ENCODE measurements at regions not wholly inside any gene's neighbourhood (a gene's known extent, or its start where the extent isn't known, plus 50 kb on each side); places are given as distances from the start of the nearest gene placed in this dataset.

- TF ChIP-seq CTCF (conservative IDR thresholded peaks at IDR 0.05) (no peak), EZH2 (IDR thresholded peaks at IDR 0.05; ENCODE audit: low read depth) (no peak)
Measured at GRCh38 chr18:72630991-72631390, 86.8 kb upstream of the CBLN2 start.
